AG09319 (cell line): ENCODE measurements at regions not wholly inside any gene's neighbourhood (a gene's known extent, or its start where the extent isn't known, plus 50 kb on each side); places are given as distances from the start of the nearest gene placed in this dataset.

ENCODE experiments used
- DNase-seq: peaks from one replicate; pipeline ENCODE4 v3.0.0-alpha.2; 2010; ENCODE audit warnings: low read depth; ENCODE audit errors: extremely low read depth
- TF ChIP-seq, protein P1 (sequence below): IDR thresholded peaks from 2 replicates; pipeline ENCODE4 v1.5.1; 2011; ENCODE audit warnings: low read depth, mild to moderate bottlenecking, inconsistent platforms, low read length, moderate library complexity

DNA sequence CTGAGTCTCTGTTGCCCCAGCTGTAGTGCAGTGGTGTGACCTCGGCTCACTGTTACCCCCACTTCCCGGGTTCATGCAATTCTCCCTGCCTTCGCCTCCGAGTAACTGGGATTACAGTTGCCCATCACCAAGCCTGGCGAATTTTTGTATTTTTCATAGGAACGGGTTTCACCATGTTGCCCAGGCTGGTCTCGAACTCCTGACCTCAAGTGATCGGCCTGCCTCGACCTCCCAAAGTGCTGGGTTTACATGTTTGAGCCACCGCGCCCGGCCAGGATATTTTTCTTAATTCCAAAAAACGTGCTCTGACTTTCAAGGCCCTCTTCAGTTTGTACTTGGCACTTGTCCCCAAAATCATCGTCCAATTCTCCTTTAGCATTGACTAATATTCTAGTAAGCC lies 129.2 kb upstream of the EPHA5 start:
- no peak for DNase-seq
- TF ChIP-seq, protein P1, sequence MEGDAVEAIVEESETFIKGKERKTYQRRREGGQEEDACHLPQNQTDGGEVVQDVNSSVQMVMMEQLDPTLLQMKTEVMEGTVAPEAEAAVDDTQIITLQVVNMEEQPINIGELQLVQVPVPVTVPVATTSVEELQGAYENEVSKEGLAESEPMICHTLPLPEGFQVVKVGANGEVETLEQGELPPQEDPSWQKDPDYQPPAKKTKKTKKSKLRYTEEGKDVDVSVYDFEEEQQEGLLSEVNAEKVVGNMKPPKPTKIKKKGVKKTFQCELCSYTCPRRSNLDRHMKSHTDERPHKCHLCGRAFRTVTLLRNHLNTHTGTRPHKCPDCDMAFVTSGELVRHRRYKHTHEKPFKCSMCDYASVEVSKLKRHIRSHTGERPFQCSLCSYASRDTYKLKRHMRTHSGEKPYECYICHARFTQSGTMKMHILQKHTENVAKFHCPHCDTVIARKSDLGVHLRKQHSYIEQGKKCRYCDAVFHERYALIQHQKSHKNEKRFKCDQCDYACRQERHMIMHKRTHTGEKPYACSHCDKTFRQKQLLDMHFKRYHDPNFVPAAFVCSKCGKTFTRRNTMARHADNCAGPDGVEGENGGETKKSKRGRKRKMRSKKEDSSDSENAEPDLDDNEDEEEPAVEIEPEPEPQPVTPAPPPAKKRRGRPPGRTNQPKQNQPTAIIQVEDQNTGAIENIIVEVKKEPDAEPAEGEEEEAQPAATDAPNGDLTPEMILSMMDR = no peak

DNA sequence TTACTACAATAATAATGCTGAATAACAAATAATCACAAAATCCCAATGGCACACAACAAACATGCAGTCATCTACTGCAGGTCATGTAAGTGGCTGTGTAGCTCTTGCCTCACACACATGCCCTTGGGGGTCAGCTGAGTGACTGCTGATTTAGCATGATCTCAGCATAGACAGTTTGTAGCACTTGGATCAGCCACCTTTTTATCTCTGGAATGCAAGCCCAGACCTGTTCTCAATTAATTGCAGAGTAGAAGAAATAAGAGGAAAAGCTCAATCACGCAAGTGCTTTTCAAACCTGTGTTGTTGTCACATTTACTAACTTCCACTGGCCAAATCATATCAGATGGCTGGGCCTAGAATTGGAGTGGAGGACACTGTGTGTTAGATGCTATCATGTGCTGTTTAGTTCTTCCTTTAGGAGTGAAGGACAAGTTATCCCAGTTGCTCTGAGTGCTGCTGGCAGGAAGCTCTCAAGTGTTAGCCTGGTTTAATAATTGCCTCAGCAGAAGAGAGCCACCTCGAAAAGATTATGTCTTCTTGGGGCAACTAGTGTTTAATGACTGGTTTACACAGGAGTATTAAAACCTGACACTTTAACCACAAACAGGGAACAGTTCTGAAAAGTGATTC lies 128.3 kb upstream of the EPHA5 start:
- DNase-seq = no peak
- TF ChIP-seq, protein P1 = no peak

- DNase-seq = no peak
These were observed 121.6 kb upstream of the EPHA5 start for GRCh38 chr4:65791812-65792308.

DNA sequence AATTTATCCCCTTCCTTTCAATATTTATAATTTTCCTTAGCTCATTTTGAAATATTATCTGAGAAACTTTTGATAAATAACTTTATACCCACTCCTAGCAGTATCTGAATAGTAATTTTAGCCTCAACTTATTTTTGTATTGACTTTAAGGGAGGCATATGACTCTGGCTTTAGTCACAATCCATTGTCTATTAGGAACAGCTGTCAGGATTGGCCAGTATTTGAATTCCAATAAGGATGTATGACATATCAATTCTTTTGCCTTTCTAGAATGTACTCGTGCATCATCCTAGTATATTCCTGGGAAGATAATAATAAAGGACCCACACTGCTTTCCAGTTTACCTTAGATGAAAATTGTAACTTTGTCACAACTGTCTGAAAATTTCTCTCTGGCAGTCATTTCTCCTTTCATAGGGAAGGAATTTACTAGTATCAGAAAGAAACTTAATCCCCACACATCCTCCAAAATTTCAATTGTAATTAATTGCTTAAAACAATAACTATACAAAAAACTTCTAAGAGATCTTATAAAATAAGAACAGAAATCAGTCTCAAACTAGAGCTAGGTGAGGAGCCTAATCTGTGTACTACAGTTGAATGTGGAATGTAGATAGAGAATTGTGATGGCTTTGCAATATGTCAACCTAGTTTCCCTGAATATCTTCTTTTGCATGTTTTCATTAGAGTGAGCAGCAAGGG lies 121.0 kb upstream of the EPHA5 start:
- DNase-seq = no peak
- TF ChIP-seq, protein P1 = no peak

More at GRCh38 chr4:65791812-65792308, 121.6 kb upstream of the EPHA5 start:
- TF ChIP-seq, protein P1 = no peak

DNA sequence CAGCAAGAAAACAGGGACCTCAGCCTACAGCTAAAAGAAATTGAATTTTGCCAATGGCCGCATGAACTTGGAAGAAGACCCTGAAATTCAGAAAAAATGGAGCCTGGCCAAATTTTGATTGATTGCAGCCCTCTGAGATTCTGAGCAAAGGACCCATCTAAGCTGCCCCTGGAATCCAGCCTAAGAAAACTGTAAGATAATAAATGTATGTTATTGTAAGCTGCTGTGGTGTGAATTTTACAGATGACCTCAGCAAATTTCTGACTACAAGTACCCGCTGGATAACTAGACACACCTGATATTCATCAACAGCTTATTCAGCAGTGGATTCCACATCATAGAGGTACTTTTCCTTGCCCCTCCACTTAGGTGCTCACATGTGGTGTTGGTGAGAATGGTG lies 119.5 kb upstream of the EPHA5 start:
- TF ChIP-seq, protein P1 = no peak
- DNase-seq = no peak

DNA sequence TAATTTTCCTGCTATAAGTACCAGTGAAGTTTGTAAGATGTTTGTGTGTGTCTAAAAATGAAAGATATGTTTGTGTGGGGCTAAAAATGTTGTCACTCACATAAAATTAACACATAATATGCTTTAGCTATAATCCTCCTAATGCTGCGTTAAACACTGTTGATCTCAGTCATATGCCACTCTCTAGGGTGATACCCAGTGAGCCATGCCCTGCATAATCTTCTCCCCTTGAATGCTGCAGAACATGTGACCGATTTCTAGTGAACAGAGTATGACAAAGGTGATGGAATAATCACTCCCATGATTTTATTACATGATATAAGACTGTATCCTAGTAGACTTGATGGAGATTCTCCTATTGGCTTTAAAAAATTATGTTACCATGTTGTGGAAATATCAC lies 119.1 kb upstream of the EPHA5 start:
- DNase-seq = no peak
- TF ChIP-seq, protein P1 = no peak

DNA sequence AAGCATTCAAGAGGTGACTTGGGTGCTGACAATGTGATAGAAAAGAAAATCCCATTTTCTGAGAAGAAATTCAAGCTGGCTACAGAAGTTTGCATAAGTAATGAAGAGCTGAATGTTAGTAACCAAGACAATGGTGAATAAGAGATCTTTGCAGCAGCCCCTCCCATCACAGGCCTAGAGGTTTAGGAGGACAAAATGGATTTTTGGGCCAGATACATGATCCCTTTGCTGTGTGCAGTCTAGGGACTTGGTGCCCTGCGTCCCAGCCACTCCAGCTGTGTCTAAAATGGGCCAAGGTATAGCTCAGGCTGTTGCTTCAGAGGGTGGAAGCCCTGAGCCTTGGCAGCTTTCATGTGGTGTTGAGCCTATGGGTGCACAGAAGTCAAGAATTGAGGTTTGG lies 107.0 kb upstream of the EPHA5 start:
- DNase-seq = no peak
- TF ChIP-seq, protein P1 = no peak
